Testis (tissue), 2 donors: ENCODE measurements at regions not wholly inside any gene's neighbourhood (a gene's known extent, or its start where the extent isn't known, plus 50 kb on each side); places are given as distances from the start of the nearest gene placed in this dataset.

Experiments used
- POLR2A ChIP-seq: fragments of 450-650 bp; IDR thresholded peaks from one replicate; pipeline ENCODE4 v1.6.1; 2017; ENCODE audit warnings: antibody characterized with exemption, mild to moderate bottlenecking, moderate library complexity
- TF ChIP-seq, protein P1 (sequence below), 3 experiments: fragments of 450-650 bp in 2 of 3; fragments of 200-600 bp in 1 of 3; sonication (generic) in 1 of 3; IDR thresholded peaks; one replicate each; pipeline ENCODE4 v1.5.1; 2016 to 2019; ENCODE audit warnings: antibody characterized with exemption in 3 of 3, mild to moderate bottlenecking in 2 of 3, moderate library complexity in 1 of 3

DNA sequence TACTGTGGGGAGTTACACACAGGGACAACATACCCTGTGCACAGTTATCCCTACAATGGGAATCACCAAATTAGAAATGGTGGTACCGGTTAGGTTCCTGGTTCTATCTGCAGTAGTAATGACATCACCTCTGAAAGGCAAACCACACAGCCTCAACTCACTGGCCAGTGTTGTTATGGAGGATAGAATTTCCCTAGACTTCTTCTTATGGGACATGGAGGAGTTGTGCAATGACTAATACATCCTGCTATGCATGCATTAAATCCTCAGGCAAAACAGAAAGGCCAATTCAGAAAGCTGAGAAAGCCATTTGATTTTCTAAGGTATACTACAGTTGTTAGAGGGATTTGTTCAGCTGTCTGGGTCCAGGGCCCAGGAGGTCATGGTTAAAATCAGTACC lies 439.3 kb downstream of the TMX3 start:
- TF ChIP-seq, protein P1, sequence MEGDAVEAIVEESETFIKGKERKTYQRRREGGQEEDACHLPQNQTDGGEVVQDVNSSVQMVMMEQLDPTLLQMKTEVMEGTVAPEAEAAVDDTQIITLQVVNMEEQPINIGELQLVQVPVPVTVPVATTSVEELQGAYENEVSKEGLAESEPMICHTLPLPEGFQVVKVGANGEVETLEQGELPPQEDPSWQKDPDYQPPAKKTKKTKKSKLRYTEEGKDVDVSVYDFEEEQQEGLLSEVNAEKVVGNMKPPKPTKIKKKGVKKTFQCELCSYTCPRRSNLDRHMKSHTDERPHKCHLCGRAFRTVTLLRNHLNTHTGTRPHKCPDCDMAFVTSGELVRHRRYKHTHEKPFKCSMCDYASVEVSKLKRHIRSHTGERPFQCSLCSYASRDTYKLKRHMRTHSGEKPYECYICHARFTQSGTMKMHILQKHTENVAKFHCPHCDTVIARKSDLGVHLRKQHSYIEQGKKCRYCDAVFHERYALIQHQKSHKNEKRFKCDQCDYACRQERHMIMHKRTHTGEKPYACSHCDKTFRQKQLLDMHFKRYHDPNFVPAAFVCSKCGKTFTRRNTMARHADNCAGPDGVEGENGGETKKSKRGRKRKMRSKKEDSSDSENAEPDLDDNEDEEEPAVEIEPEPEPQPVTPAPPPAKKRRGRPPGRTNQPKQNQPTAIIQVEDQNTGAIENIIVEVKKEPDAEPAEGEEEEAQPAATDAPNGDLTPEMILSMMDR (IDR thresholded peaks at IDR 0.05), result no peak
- no peak for TF ChIP-seq POLR2A
